Activated gamma-delta T cell treated with Interleukin-2 at 50 U/mL for 16 hours (primary cell): ENCODE measurements at regions not wholly inside any gene's neighbourhood (a gene's known extent, or its start where the extent isn't known, plus 50 kb on each side); places are given as distances from the start of the nearest gene placed in this dataset.
"Not testable (repeated sequence)": the region's sequence is repeated elsewhere in the genome, so short reads cannot be mapped to it uniquely, and the experiment has no call there.

Source experiments
- DNase-seq: peaks from one replicate; pipeline ENCODE4 v3.0.0-alpha.2; 2020

DNA sequence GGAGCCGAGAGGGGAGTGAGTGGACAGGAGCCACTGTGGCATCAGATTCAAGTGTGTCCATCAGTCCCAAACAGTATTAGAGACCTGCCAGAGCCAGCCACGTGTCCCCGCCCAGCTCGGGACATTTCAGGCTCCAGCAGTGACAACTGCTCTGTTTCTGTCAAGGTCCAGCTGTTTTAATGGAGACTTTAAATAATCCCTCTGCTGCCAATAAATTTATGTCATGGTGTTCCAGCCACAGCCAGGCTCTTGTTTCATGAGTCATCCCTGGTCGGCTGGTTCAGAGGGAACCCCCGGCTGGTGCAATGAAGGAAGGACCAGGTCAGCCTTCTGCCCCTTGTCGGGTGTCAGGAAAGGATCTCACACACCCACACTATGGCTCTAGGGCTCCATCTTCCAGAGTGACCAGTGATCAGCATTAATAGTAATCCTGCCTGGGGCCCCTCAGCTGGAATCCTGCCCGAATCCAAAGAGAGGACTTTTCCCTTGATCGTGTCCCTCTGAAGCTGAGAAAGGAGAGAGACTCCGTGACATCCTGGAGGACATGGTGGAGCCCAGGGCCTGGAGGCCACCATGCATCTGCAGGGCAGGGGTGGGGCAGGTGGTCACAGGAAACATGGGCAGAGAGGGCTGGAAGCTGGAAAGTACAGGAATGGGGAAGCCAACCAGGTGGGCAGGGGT lies 197.3 kb downstream of the MATN1 start:
- DNase-seq = no peak

DNA sequence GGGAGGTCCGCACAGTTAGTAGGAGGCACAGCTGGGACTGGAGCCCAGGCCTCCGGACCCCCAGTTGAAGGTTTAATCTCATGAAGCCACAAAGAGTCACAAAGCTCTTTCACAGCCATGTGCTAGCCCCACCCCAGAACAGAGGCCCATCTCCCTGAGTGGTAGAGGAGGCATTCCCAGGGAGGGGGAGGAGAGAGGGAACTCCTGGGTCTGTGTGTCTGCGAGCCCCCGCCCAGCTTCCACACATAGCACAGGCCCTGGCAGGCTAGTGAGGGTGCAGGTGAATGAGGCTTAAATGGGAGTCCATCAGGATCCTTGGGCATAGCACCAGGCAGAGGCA lies 197.8 kb downstream of the MATN1 start:
- no peak for DNase-seq

GRCh38 chr1:30524840-30525617 lies 198.4 kb downstream of the MATN1 start:
- DNase-seq = no peak

DNA sequence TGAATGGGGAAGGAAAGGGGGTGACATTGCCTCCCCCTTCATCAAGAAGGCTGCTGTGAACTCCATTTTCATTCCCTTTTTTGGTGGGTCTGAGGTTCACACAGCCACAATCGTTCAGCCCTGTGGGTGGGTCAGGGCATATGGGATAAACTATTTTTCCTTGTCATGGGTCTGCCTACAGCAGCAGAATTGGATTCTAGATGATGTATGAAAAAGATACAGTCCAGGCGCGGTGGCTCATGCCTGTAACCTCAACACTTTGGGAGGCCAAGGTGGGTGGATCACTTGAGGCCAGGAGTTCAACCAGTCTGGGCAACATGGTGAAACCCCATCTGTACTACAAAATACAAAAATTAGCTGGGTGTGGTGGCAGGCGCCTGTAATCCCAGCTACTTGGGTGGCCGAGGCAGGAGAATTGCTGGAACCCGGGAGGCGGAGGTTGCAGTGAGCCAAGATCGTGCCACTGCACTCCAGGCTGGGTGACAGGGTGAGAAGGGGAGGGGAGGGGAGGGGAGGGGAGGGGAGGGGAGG lies 199.3 kb downstream of the MATN1 start:
- DNase-seq = not testable (repeated sequence)

GRCh38 chr1:30523055-30524020 lies 200.0 kb downstream of the MATN1 start:
- no peak for DNase-seq

DNA sequence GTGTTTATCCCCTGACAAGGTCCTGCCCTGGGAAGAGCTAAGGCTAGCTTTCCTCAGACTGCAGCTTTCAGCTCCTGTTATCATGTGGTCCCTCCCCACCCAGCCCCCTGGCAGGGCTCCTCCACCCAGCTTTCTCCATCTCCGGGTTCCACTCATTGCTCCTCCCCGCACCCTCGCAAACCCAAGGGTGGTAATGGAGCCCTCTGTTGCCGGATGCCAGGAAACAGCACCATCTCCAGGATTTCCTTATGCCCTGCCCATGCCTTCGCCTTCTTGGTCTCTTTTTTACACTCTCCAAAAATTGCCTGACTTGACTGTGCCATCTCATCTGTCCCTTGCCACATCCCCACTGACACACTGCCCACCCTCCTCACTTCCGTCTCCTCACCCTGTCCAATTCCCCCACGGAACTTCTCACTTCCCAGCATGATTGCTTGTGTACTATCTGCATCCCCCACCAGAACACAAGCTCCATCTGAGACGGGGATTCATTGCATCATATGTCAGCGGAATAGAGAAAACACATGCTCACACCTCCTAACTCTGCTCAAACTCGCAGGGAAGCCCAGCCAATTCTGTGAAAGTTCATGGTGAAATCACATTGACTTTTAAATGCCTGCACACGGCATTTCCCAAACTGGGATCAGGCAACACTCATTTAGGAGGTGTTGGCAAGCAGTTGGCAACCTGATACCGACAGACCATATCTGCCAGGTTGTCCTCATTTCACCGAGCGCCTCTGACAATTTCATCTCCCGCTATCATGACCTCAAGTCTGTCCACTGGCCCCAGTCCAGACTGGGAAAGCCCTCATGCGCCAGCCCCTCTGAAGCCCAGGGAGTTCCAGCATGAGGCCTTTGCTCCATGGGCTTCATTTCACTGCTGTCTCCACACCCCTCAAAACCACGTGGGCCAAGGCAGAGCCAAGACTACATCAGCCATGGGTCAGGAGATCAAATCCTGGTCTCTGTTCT lies 201.1 kb downstream of the MATN1 start:
- DNase-seq = no peak

DNA sequence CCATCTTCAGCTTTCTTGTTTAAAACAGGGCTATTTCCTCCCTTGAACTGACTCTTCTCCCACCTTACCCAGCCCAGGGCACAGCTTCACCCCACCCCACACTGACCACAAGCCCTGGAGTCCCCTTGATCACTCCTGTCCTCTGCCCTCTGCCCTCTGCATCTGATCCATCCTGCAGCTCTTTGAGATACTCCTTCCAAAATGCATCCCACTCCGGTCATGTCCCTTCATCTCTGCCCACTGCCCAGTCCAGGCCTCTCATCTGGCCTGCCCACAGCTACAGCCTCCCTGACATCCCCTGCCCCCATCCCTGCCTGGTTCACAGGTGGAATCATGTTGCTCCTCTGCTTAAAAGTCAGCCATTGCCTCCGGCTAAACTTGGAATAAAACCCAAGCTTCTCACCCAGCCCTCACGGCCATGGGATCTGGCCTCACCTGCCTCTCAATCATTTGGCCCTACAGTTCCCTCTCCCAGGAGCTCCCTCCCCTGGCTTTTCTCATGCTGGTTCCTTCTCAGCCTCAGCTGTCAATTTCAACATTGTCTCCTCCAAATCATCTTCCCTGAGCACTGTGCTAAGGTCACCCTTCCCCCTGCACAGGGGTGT lies 202.0 kb downstream of the MATN1 start:
- DNase-seq = no peak

- no peak for DNase-seq
Measured at GRCh38 chr1:30520476-30520875, 202.9 kb downstream of the MATN1 start.

GRCh38 chr1:30519201-30519763 lies 204.1 kb downstream of the MATN1 start:
- DNase-seq = no peak

GRCh38 chr1:30518696-30519095 lies 204.7 kb downstream of the MATN1 start:
- no peak for DNase-seq

- no peak for DNase-seq
Measured at GRCh38 chr1:30518186-30518585, 205.2 kb downstream of the MATN1 start.

GRCh38 chr1:30517666-30518065 lies 205.7 kb downstream of the MATN1 start:
- DNase-seq = not testable (repeated sequence)

DNA sequence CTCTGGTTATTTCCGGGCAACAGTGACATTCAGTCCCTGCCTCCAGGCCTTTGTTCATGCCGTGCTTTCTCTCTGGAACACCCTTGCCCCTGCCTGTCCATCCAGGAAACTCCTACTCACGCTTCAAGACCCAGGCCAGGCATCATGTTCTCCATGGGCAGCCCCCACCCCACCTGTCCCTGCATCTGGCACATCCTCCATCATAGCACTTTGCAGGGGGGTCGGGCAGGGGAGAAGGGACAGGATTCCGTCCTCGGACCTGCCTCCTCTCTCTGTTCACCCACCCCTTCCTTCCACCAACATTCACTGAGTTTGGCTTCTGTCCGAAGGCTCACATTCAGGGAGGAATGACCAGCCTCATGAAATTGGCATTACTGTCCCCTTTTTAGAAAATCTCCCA lies 206.1 kb downstream of the MATN1 start:
- DNase-seq = not testable (repeated sequence)

- no peak for DNase-seq
Measured at GRCh38 chr1:30516485-30516858, 206.9 kb downstream of the MATN1 start.

DNA sequence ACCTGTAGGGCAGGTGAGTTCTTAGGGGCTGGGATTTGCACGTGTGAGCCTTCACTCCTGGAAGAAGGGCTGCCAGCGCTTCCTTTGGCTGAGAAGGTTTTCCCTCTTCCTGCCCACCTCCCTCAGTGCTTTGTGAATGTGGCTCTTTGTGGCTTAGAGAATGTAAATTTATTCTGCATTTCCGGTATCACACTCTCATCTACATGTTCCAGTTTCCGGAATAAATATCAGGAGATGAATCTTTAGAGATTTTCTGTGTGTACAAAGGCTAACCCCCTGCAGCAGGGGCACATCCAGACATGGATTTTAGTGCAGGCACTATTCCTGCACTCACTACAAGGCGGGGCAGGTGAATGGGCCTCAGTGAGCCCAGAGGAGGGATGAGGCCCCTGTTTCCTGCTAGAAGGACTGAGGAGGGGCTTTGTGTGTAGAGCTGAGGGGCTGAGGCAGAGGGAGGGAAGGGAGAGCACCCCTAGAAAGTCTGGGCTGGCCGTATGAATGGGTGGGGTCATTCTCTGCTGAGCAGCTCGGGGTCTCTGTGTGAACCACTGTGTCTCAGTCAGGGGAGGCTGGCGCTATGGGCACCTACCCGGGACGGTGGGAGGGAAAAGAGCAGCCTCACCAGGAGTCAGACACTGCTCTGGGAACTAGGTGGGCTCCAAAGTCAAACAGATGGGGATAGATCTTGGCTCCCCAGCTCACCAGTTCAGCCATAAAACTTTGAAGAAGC lies 207.5 kb downstream of the MATN1 start:
- DNase-seq = no peak

- DNase-seq = no peak
Measured at GRCh38 chr1:30514945-30515344, 208.4 kb downstream of the MATN1 start.

- DNase-seq = no peak
Measured at GRCh38 chr1:30514137-30514654, 209.2 kb downstream of the MATN1 start.

- no peak for DNase-seq
Measured at GRCh38 chr1:30513396-30514136, 209.8 kb downstream of the MATN1 start.

DNA sequence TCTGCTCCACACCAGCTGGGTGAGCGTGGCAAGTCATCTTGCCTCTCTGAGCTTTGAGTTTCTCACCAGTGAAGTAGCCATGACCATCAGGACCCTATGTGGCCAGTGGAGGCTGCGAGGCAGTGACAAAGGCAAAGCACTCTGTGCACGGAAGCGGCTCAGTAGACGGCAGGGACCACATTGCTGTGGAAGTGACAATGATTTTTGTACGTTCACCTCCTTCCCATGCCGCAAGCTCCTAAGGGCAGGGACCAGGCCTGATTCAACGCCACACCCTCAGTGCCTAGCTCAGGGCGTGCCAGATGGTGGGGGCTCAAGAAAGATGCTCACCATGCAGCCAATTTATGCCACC lies 210.5 kb downstream of the MATN1 start:
- DNase-seq = no peak
